ENCODE measurements at regions not wholly inside any gene's neighbourhood (a gene's known extent, or its start where the extent isn't known, plus 50 kb on each side); places are given as distances from the start of the nearest gene placed in this dataset.

DNA sequence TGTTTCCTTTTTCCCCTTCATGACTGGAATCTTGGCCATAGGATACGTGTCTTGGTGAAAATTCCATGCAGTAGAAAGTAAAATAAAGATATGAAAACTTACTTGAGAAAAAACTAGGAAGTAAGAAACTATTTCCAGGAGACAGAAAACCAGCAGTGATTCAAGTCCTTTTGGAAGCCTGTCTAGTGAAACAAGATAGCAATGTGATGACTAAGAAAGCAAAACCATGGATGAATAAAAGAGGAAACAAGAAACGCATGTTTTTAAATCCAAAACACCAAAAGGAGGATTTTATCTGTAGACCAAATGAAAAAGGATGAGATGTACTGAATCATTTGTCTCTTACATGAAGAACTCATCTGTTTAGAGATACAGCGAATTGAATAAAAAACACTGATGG is 1430.0 kb downstream of the ARAP2 start:
- DNase-seq (ENCODE audit: low read depth in 2 of 2) = no peak

DNA sequence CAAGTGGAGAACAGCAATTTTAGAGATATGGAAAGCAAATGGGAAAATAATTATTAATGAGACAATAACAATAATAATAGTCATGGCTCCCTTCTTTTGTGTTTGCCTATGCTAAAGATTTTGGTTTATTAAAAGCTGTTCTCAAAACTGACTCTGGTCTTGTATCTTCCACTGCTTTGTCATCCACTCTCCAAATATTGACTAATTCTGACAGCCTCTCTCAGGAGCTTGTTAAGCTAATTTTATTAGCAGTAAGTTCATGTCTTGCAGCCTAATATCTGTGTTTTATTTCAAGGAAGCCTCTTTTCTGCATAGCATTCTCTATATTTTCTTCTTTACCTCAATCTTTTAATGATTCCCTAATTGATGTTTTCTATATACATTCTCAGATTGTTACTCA is 1419.8 kb downstream of the ARAP2 start:
- no peak for DNase-seq (ENCODE audit: low read depth in 2 of 2)

DNA sequence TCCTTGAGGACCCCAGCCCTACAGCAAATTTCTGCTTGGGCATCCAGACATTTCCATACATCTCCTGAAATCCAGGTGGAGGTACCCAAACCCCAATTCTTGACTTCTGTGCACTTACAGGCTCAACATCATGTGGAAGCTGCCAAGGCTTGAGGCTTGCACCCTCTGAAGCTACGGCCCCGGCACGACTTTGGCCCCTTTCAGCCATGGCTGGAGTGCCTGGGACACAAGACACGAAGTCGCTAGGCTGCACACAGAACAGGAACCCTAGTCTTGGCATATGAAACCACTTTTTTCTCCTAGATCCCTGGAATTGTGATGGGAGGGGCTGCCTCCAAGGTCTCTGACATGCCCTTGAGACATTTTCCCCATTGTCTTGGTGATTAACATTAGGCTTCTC is 1417.7 kb downstream of the ARAP2 start:
- DNase-seq (ENCODE audit: low read depth in 2 of 2) = no peak

GRCh38 chr4:34845926-34846325 is 1398.4 kb downstream of the ARAP2 start:
- no peak for DNase-seq (ENCODE audit: low read depth in 2 of 2)

DNA sequence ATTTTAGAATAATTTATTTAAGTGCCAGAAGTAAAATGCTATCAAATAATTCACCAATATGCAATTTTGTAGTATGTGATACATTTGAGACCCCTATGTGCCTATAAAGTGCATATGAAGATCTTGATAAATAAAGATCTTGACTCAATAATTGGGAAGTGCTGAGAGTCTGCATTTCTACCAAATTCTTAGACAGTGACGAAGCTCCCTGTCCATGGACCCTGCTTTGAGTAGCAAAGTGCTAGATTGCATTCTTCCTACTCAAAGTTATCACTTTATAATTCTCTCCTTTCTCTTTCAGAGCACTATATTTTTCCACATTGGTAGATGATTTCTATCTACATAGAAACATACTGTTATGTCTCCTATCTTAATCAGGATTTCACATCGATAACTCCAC is 1393.9 kb downstream of the ARAP2 start:
- DNase-seq (ENCODE audit: low read depth in 2 of 2) = peak in 1 of 2 experiments; percentile 23

GRCh38 chr4:34850968-34851367 is 1393.3 kb downstream of the ARAP2 start:
- peak; percentile 85 to 86 for DNase-seq (ENCODE audit: low read depth in 2 of 2)

DNA sequence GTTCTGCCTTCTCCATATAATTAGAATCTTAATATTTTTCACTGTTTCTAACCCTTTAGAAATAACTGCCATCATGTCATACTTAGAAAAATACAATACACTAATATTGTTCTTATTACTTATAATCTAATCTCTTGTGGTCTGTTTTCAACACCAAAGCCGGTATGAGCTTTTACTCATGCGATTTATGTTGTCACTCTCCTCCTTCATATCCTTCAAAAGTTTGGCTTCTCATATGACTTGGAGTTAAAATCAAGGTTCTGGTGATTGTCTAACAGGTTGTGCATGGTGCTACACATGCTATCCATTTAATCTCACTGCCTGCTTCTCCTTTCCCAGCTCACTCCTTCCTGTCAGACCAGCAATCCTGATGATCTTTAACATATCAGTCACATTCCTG is 1392.9 kb downstream of the ARAP2 start:
- DNase-seq (ENCODE audit: low read depth in 2 of 2) = no peak

- no peak for DNase-seq (ENCODE audit: low read depth in 2 of 2)
Measured at GRCh38 chr4:34854451-34854850, 1389.9 kb downstream of the ARAP2 start.

DNA sequence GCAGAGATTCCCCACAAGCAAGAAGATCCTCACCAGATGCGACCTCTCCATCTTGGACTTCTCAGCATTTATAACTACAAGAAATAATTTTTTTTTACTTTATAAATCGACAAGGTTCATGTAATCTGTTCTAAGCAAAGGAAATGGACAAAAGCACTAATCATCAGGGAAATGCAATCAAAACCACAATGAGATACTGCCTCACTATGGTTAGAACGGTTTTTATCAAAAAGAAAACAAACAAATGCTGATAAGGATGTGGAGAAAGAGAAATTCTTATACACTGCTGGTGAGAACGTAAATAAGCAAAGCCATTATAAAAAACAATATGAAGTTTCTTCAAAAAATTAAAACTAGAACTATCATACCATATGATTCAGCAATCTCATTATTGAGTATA is 1382.6 kb downstream of the ARAP2 start:
- DNase-seq (ENCODE audit: low read depth in 2 of 2) = no peak

- no peak for DNase-seq (ENCODE audit: low read depth in 2 of 2)
Measured at GRCh38 chr4:34878961-34879360, 1365.4 kb downstream of the ARAP2 start.

DNA sequence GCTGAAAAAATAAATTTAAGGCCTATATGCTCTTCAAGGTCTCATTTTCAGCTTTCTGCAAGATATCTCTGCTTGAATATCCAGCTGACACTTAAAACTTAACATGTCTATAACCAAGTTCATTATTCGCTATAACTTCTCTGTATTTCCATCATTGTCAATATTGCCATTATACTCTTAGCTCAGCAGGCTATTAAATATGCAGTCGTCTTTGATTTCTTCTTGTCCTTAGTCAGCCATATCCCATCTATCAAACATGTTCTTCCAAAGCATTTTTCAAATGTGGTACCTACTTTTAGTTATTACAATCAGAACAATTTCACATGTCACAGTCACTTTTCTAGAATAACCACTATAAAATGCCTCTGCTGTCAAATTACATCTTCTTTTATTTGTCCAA is 1364.1 kb downstream of the ARAP2 start:
- DNase-seq (ENCODE audit: low read depth in 2 of 2) = no peak

DNA sequence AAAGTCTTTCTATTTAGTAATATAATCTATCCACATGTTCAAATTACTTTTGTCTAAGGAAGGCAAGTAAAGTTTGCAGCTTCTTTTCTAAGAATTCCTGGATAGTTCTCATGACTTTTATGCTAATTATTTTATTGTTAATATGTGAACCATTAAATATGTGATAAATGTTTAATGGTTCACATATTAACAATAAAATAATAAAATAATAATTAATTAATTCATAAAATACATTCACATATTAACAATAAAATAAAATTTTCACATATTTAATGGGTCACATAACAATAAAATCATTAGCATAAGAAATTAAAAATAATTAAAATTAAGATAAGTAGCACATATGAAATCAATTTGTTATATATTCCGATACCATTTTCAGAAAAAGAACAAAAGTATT is 1352.4 kb downstream of the ARAP2 start:
- DNase-seq (ENCODE audit: low read depth in 2 of 2) = no peak

- no peak for DNase-seq (ENCODE audit: low read depth in 2 of 2)
Measured at GRCh38 chr4:34893382-34893781, 1350.9 kb downstream of the ARAP2 start.

- DNase-seq (ENCODE audit: low read depth in 2 of 2) = no peak
Measured at GRCh38 chr4:34920032-34920431, 1324.3 kb downstream of the ARAP2 start.

DNA sequence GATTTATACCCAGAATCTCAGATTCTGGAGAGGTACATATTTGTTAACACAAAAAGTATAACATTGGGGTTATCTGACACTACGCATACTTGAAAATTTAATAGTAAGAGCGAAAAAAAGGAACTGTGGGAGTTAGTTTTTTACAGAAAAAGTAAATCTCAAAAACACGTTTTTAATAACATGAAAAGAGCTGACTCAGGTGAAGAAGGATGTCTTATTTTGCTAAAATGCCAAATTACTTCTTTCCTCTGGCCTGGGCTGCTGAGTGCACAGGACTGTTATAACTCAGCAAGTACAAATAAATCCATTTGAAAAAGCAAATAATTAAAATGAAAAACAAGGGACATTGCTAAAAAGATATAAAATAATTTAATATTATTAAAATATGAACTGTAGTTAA is 1322.9 kb downstream of the ARAP2 start:
- no peak for DNase-seq (ENCODE audit: low read depth in 2 of 2)

GRCh38 chr4:34922325-34922724 is 1322.0 kb downstream of the ARAP2 start:
- DNase-seq (ENCODE audit: low read depth in 2 of 2) = no peak

GRCh38 chr4:34932591-34932990 is 1311.7 kb downstream of the ARAP2 start:
- DNase-seq (ENCODE audit: low read depth in 2 of 2) = no peak

- no peak for DNase-seq (ENCODE audit: low read depth in 2 of 2)
Measured at GRCh38 chr4:34935739-34936138, 1308.6 kb downstream of the ARAP2 start.

GRCh38 chr4:34939073-34939472 is 1305.2 kb downstream of the ARAP2 start:
- no peak for DNase-seq (ENCODE audit: low read depth in 2 of 2)

DNA sequence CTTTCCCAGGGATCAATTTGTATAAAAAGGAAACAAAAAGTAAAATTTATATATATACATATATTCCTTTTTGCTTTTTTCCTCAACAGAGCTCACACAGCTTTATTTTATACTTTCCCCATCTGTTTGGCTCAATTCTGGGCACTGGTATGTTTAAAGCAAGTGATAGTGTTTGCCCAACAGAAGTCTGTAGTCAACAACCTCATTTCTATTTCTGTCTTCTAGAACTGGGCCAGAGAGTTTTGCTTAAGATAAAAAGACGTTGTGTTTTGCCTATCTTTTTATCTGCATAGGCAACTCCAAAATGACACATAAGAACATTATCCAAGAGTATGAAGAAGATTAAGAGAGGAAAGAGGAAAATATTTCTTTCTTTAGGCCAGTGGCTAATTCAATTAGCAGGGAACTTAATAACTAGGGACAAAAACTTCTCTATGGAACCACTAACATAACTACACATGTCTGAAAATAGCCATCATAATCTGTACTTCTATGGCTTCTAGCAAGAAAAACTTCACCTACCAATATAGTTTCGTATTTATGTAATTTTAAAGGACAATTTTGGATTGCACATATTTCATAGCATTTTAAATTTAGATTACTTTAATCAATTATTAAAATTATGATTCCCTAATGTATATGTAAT is 1300.5 kb downstream of the ARAP2 start:
- DNase-seq (ENCODE audit: low read depth in 2 of 2) = no peak

DNA sequence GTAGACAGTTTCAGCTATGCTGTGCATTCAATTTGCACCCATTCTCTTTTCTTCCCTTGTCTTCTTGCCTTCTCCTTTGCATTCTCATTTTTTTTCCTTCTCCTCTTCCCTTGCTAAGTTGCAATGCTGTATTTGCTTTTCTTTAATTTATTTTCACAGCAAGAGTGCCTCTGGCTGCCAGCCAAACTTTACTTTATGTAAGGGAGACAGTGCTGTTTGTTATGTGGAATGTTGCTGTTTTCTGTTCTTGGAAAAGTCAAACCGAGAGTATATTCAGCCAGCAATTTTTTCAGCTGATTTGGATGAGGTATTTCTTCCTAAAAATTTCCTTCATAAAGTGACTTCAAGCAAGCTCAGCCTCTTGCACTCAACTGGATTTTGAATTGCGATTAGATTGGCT is 1293.4 kb downstream of the ARAP2 start:
- no peak for DNase-seq (ENCODE audit: low read depth in 2 of 2)

DNA sequence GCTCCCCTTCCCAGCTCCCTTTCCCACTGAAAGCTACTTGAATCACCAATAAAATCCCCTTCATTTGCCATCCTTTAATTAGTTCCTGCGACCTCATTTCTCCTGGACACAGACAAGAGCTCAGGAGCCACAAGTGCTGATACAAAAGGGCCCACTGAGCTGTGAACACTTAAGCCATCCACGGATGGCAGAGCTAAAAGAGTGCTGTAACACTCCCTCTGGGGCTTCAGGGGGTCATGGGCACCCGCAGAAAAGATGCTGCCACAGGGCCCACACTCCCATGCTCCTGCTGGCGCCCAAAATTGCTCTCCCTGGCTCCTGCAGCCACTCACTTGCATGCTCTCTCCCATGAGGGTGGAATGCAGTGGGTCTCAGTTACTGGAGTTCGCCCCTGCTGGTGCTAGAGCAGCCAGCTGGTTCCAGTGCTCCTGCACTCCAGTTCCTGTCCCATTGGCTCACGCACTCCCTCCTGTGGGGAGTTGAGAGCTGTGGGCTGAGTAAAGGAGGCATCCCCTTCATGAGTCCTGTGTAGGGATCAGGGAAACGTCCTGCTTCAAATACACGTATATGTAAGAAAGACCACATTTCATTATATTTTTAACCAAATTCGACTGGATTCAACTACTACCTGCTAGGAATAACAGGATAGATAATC is 1291.0 kb downstream of the ARAP2 start:
- DNase-seq (ENCODE audit: low read depth in 2 of 2) = no peak

- DNase-seq (ENCODE audit: low read depth in 2 of 2) = no peak
Measured at GRCh38 chr4:34964613-34965012, 1279.7 kb downstream of the ARAP2 start.

DNA sequence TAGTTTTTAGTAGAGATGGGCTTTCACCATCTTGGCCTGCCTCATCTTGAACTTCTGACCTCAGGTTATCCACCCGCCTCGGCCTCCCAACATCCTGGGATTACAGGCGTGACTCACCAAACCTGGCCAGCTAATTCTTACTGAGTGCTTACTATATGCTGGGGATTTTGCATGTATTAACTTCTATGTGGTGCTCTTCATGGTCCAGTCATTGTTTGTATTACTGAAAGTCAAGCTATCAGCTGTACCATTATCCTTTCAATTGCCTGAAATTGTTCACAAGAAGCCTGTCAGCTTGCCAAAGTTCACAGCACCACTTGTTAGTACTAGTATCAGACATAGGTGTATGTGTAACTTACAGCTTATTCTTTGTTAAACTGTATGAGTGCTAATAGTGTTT is 1272.1 kb downstream of the ARAP2 start:
- no peak for DNase-seq (ENCODE audit: low read depth in 2 of 2)

Measured in fibroblast of skin of left biceps (primary cell).